ENCODE measurements at regions not wholly inside any gene's neighbourhood (a gene's known extent, or its start where the extent isn't known, plus 50 kb on each side); places are given as distances from the start of the nearest gene placed in this dataset.

DNA sequence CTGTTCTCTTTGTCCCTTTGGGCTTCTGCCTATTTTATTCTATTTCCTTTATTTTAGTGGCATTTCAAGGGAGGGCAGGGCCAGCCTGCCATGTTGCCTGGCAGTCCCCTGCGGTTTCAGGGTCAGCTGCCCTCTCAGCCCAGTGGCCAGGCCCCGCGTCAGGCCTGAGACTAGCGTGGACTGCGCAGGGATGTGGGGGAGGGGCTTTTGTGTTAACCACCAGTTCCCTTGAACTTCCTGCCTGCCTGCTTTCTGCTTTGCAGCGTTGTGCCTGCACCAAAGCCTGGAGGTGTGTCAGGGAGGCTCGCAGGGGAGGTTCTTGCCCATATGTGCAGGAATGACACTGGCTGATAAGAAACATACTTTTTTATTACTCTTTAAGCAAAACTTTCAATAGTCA lies 157.6 kb downstream of the SLC35B3 start:
- TF ChIP-seq EZH2 (IDR thresholded peaks at IDR 0.05; ENCODE audit: insufficient read depth, poor library complexity, severe bottlenecking) (no peak), EZH2phosphoT487 (IDR thresholded peaks at IDR 0.05; ENCODE audit: insufficient read depth, low read depth) (no peak)
